ENCODE measurements at regions not wholly inside any gene's neighbourhood (a gene's known extent, or its start where the extent isn't known, plus 50 kb on each side); places are given as distances from the start of the nearest gene placed in this dataset.
"Not testable (repeated sequence)": the region's sequence is repeated elsewhere in the genome, so short reads cannot be mapped to it uniquely, and the experiment has no call there.

DNA sequence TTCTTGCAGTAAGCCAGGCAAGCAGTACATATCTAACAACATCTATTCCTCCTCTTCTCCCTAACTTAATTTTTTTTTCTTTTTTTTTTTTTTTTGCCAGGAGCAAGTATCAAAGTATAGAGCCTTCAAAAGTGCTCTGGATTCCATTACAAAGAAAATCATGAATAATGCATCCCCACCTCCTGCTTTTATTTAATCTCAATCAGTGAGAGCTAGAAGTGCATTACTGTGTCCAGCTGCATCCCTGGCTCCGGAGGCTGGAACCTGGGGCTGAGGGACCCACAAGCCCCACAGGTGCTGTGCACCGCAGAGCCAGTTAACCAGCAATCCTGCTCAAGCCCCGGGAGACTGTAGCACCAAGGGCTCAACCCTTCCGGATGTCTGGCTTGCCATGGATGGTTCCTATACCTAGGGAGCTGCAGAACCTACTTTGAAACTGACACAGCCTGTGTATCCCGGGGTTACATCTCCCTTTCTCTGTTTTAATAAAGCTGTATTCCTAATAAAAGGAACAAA, 455.9 kb upstream of the RUNX1 start:
- no peak for DNase-seq

DNA sequence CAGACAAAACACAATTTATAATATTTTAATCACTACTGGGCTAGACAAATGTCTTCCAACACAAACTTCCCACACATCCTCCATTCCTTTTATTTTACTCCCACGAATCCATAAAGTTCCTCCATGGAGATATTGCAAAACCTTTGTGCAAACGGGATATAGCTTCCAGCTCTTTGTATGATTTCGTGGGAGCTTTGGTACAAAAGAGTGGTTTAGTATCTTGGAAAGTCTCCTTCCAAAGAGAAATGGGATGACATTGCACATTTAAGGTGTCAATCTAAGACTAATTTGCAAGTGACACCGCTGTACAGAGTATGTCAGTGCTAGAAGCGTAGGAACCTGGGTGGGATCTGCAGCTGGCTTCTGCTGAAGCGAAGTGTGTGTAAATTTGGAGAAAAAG, 455.2 kb upstream of the RUNX1 start:
- no peak for DNase-seq

GRCh38 chr21:35503671-35504070, 454.6 kb upstream of the RUNX1 start:
- peak in 1 of 51 donors; percentile 13 for DNase-seq

DNA sequence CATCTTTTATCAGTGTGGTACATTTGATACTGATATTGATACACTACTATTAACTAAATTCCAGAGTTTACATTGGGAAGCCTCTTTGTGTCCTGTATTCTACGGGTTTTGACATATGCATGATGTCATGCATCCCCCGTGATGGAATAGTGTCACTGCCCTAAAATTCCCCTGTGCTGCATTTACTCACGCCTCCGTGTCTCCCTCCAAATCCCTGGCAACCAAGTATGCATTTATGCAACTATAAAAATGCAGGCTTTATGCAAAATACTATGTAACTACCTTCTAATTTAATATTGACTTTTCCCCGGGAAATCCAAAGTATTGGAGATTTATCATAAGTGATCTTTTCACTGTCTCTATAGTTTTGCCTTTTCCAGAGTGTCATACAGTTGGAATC, 453.7 kb upstream of the RUNX1 start:
- no peak for DNase-seq

DNA sequence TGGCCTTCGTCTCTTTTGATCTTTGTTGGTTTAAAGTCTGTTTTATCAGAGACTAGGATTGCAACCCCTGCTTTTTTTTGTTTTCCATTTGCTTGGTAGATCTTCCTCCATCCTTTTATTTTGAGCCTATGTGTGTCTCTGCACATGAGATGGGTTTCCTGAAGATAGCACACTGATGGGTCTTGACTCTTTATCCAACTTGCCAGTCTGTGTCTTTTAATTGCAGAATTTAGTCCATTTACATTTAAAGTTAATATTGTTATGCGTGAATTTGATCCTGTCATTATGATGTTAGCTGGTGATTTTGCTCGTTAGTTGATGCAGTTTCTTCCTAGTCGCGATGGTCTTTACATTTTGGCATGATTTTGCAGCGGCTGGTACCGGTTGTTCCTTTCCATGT, 448.4 kb upstream of the RUNX1 start:
- DNase-seq, result not testable (repeated sequence)

DNA sequence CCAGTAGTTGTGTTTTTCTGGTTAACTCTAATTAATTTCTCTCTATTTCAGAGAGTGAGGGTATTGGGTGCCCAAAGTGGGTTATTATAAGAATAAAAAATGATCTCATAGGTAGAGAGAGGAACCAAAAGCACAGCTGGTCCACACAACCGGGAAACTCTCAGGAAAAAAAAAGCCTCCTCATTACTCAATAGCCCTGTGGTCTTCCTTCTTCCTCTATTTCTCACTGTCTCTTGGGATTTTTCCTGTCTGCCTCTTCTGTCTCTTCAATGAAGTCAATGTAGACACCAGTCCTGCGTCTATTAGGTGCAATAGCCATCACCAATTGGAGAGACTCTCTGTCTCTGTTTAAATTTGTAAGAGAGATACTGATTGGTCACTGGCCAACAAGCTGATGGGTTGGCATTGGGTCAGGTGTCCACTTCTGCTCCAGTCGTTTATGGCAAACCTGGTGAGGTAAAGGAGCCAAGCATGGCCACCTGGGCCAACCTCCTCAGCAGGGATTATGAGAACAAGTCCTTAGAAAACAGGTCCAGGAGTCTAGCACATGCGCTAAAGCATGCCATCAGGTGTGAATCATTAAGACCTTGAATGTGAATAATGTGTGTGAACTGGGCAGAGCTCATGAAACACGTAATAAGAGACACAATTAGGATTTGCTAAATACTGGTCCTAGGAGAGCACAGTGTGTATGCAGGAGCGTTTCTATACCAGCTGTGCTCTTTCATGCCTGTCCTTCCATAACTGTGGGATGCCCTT, 443.0 kb upstream of the RUNX1 start:
- DNase-seq, result peak in 1 of 51 donors; percentile 16

DNA sequence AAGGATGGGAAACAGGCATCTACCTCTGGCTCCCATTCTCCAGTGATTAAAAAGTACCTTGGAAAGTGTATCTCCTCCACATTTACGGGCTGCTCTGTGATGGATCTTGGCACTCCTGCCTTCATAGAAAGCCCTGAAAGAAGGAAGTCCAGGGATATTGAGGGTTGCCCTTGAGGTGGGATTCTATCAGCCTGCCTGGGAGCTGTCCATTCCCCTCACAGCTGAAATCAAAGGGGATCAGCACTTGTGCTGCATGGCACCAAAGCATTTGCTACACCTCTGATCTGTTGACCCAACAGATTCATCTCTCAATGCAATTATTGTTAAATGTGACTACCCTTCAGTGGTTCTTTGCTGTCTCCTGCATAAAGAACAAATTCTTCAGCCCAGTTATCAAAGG, 442.0 kb upstream of the RUNX1 start:
- DNase-seq, result no peak

- DNase-seq, result no peak
These were observed 440.4 kb upstream of the RUNX1 start for GRCh38 chr21:35489389-35489980.

DNA sequence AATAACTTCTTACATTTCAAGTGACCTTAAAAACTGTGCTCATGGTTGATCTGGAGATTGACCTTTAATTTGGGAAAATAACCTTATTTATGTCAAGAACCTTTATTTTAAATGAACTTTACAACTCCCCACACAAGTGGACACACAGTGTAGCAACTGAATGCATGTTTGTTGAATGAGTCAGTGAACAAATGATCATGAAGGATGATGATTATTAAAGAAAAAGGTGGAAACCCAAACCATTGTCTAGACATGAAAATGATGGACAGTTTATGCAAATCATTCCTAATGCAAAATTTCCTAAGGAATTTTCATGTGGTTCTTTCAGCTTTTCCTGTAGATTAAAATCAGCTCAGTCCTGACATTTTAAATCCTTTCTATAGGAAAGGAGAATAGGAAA, 439.8 kb upstream of the RUNX1 start:
- DNase-seq, result no peak

- no peak for DNase-seq
These were observed 436.3 kb upstream of the RUNX1 start for GRCh38 chr21:35485364-35485763.

DNA sequence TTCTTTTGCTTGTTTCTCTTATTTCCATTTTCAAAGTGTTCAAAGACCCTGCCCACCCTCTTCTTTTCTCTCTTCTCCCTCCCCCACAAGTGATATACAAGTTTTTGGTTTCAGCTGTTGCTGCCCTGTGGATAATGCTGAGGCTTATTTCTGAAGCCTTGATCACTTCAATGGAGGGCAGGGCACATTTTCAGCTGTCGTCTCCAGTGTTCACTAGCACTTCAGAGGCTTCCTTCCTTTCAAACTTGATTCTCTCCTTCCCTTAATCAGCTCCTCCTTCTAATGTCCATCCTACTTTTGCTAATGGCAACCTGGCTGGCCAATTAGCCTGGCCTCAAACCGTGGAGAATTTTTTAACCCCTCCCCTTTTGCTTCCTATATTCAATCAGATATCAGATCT, 435.7 kb upstream of the RUNX1 start:
- no peak for DNase-seq

DNA sequence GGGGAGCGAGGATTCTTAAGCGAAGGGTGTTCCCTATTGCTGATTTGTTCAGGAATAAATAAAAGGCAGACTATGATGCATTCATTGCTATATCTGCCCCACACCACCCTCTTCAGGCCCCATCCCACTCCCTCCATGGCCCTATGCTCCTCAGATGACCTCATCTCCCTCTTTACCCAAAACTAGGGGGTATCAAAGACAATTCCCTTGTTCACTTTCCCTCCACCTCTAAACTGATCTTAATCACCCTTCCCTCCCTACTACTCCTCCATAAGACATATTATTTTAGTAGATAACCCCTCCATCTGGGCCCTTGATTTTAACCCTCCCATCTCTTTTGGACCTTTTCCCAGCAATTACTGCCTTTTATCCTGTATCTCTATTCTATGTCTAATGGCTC, 434.9 kb upstream of the RUNX1 start:
- no peak for DNase-seq

DNA sequence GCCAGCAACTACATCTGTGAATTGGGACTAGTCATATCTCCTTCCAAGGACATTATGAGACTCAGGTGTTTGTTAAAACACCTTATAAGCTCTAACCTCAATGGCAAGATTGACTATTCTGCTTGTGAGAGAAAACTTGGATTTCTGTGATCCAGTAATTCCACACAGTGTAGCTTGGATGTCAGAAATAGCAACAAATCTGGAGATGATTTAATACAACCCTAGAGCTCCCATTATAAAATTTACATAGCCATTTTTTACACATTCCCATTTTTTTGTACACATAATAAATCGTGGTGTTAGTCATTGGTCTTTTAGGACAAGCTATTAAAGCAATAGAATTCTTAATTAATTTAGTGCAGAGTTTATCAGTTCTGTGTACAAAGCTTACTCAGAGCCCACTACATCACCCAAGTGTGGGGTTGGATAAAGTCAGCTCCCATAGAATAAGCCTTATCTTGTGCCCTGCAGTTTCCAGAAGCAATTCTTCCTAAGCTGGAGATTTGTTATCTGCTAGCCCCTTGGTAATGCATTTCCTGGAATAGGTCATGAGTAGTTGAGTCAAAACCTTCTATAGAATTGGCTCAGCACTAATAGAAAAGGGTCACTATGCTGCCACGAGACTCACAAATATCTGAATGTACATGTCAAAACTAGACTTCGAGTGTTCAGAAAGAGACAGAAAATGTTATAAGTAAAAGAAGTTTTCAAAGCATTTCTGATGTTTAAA, 434.0 kb upstream of the RUNX1 start:
- no peak for DNase-seq

DNA sequence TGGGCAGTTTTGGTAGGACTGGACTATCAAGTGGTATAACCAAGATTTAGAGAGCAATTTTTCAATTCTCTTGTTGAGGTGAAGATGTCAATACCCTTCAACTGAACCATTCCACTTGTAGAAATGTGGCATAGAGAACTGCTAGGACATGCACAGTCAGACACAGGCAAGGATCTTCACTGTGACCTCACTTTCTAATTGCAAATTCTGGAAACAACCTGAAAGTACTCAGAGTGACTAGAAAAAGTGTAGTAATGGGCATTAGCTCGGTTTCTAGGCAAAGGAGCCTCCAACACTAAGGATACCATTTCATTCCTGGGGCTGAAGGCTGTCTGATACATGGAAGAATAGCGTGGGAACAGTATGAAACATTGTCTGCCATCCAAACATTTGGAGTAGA, 433.0 kb upstream of the RUNX1 start:
- DNase-seq, result no peak

- DNase-seq, result no peak
These were observed 431.9 kb upstream of the RUNX1 start for GRCh38 chr21:35481005-35481404.

GRCh38 chr21:35479529-35479928, 430.4 kb upstream of the RUNX1 start:
- no peak for DNase-seq

DNA sequence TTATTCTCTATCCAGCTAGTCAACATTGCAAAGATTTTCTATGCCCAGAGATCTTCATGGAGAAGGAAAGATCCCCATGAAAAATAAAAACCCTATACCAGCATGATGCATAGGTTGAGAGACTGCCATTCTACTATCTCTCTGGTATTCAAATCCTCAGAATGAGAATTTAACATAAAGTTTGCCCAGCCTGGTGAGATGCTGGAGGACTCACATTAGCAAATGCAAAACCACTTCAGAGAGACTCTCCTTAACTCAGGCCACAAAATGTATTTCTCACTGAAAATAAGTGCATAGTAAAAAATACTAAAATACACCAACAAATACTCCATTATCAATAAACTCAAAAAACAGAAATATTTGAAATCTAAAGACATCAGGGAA, 430.0 kb upstream of the RUNX1 start:
- no peak for DNase-seq

DNA sequence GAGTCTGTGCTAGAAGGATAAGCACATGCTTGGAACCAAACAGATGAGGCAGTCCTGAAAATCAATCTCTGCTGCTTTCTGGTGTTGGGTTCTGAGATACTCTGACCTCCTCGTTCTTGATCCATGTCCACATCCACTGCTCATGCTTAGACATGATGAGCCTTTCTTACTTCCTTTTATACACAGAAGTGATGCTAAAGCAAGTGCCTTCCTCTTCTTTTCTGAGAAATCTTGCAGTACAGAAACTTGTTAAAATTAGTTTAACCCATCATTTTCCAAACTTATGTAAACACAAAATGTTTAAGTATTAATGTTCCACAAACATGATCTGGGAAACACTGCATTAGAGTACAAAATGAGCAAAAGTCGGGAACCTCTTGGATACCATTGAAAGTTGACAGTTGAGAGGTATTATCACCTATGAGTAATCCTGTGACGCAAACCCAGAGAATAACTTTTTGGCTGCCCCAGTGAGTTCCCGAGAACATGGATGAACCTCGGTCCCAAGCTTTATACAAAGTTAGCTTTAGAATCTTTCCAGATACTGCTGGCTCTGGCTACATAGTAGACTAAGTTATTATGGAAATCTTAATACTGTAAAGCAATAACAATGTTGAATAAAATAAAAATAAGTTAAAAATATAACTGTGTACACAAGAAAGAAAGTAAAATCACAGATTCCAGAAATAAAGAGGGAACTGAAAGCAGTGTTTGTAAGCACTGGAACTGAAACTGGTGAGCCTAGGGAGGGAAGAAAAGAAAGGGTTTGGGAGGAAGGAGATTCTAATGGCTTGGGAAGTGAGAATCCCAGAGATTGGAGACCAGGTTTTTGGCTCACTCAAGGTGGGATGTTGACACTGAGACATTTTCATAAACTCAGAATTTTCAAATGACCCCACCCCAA, 429.3 kb upstream of the RUNX1 start:
- DNase-seq, result no peak

DNA sequence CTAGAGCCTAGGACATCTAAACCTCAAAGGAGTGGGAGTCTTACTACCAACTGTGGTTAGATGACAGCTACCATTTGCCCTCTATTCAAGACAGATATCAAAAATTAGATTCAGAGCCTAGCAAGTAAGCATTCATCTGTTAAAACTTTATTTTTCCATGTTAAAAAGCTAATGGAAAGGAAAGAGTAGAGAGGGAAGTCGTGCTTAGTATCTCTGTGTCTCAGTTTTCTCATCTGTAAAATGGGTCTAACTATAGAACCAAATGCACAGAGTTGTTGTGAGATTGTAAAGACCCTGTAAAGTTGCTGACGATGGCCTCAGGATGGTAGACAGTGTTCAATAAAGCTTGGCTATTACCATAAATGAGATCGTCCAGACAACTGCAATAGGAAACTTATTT, 428.5 kb upstream of the RUNX1 start:
- DNase-seq, result no peak

DNA sequence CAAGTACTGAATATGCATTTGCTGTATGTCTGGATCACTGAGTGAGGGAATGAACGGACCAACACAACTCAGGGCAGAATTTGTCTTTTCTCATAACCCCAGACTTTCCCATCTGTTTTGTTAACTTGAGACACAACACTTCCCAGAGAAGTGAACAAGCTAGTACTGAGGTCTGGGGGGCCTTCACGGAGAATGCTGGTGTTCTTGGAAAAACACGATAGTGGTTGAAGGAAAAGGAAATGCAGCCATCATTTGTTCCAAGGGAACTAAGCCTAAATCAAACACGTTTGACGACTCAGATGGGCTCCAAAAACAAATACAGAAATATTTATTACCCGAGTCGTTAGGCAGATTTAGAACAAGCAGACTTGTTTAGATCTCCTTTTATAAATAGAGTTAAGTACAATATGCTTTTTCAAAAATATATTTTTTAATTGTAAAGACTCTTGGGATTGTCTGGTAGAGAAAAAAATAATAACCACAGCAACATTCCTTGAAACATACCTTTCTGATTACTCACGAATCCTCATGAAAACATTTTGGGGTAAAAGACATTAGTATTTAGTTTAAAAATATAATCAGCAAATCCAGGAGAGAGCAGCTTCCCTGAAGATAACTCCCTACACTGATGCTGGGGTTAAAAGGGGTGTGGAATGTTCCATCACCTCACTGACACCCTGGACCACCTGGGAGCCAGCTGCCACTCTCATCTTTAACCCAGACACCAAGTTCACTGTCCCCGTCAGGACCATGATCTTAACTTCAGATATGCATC, 427.7 kb upstream of the RUNX1 start:
- no peak for DNase-seq

GRCh38 chr21:35475762-35476161, 426.7 kb upstream of the RUNX1 start:
- DNase-seq, result no peak

All from hypothalamus (tissue), 51 donors.